ENCODE measurements at regions not wholly inside any gene's neighbourhood (a gene's known extent, or its start where the extent isn't known, plus 50 kb on each side); places are given as distances from the start of the nearest gene placed in this dataset.

GRCh38 chr21:35484851-35485250 lies 435.7 kb upstream of the RUNX1 start:
- TF ChIP-seq POLR2A (IDR thresholded peaks at IDR 0.05) (no peak), CTCF (IDR thresholded peaks at IDR 0.05) (no peak)
